H9 (cell line): ENCODE measurements at regions not wholly inside any gene's neighbourhood (a gene's known extent, or its start where the extent isn't known, plus 50 kb on each side); places are given as distances from the start of the nearest gene placed in this dataset.

ENCODE experiments used
- DNase-seq: peaks from one replicate; pipeline ENCODE4 v3.0.0-alpha.2; 2017
- H2AFZ ChIP-seq: one replicate; pipeline ENCODE4 v1.6.1; 2013; ENCODE audit warnings: mild to moderate bottlenecking, low read length, control low read depth, moderate library complexity
- H2AK5ac ChIP-seq: 2 replicates; pipeline ENCODE4 v1.6.1; 2013; ENCODE audit warnings: low read length, control low read depth, mixed read lengths; ENCODE audit not compliant: insufficient read length
- H2BK120ac ChIP-seq: one replicate; pipeline ENCODE4 v1.6.1; 2013; ENCODE audit warnings: low read depth, mild to moderate bottlenecking, low read length, control low read depth, inconsistent platforms; ENCODE audit not compliant: poor library complexity, severe bottlenecking
- H2BK12ac ChIP-seq: 2 replicates; pipeline ENCODE4 v1.6.1; 2013; ENCODE audit warnings: low read length, control low read depth, mixed read lengths, low read depth; ENCODE audit not compliant: insufficient read length
- H2BK15ac ChIP-seq: 2 replicates; pipeline ENCODE4 v1.6.1; 2013; ENCODE audit warnings: low read depth, low read length, control low read depth
- H2BK20ac ChIP-seq: one replicate; pipeline ENCODE4 v1.6.1; 2013; ENCODE audit warnings: low read depth, mild to moderate bottlenecking, low read length, control low read depth, inconsistent platforms; ENCODE audit not compliant: poor library complexity, severe bottlenecking
- H2BK5ac ChIP-seq: 2 replicates; pipeline ENCODE4 v1.6.1; 2013; ENCODE audit warnings: low read length, control low read depth, mixed read lengths; ENCODE audit not compliant: insufficient read length
- H3K14ac ChIP-seq: 2 replicates; pipeline ENCODE4 v1.6.1; 2013; ENCODE audit warnings: low read length, control low read depth; ENCODE audit not compliant: insufficient read depth
- H3K18ac ChIP-seq: 2 replicates; pipeline ENCODE4 v1.6.1; 2013; ENCODE audit warnings: low read depth, mild to moderate bottlenecking, mixed read lengths, low read length, control low read depth; ENCODE audit not compliant: insufficient read length
- H3K23ac ChIP-seq: 2 replicates; pipeline ENCODE4 v1.6.1; 2013; ENCODE audit warnings: low read length, control low read depth, mixed read lengths, low read depth; ENCODE audit not compliant: insufficient read length
- H3K23me2 ChIP-seq: 2 replicates; pipeline ENCODE4 v1.6.1; 2013; ENCODE audit warnings: low read depth, mild to moderate bottlenecking, mixed read lengths, low read length, control low read depth; ENCODE audit not compliant: insufficient read length, poor library complexity, severe bottlenecking
- H3K27ac ChIP-seq: 2 replicates; pipeline ENCODE4 v1.5.1; 2013; ENCODE audit warnings: low read length, control low read depth, mixed read lengths, low read depth; ENCODE audit not compliant: insufficient read length
- H3K27me3 ChIP-seq: 2 replicates; pipeline ENCODE4 v1.6.1; 2013; ENCODE audit warnings: low read length, control low read depth, inconsistent platforms; ENCODE audit not compliant: insufficient read depth
- H3K4ac ChIP-seq: 2 replicates; pipeline ENCODE4 v1.6.1; 2013; ENCODE audit warnings: low read depth, mild to moderate bottlenecking, control low read depth, inconsistent platforms, low read length, moderate library complexity
- H3K4me1 ChIP-seq: 2 replicates; pipeline ENCODE4 v1.6.1; 2013; ENCODE audit warnings: low read length, control low read depth, inconsistent platforms; ENCODE audit not compliant: insufficient read depth
- H3K4me2 ChIP-seq: 2 replicates; pipeline ENCODE4 v1.6.1; 2013; ENCODE audit warnings: low read length, control low read depth, mixed read lengths; ENCODE audit not compliant: insufficient read length, insufficient read depth
- H3K56ac ChIP-seq: 2 replicates; pipeline ENCODE4 v1.6.1; 2013; ENCODE audit warnings: low read depth, mild to moderate bottlenecking, mixed read lengths, low read length, control low read depth; ENCODE audit not compliant: insufficient read length
- H3K79me1 ChIP-seq: 2 replicates; pipeline ENCODE4 v1.6.1; 2013; ENCODE audit warnings: low read depth, mild to moderate bottlenecking, moderate library complexity, low read length, control low read depth, inconsistent platforms; ENCODE audit not compliant: insufficient read depth, poor library complexity, severe bottlenecking
- H3K79me2 ChIP-seq: 2 replicates; pipeline ENCODE4 v1.6.1; 2013; ENCODE audit warnings: low read length, control low read depth, inconsistent platforms; ENCODE audit not compliant: insufficient read depth
- H3K9ac ChIP-seq: 2 replicates; pipeline ENCODE4 v1.6.1; 2013; ENCODE audit warnings: low read length, control low read depth, mixed read lengths; ENCODE audit not compliant: insufficient read length; ENCODE audit errors: extremely low read depth
- H3K9me3 ChIP-seq: one replicate; pipeline ENCODE4 v1.6.1; 2013; ENCODE audit warnings: low read depth, low read length, inconsistent platforms; ENCODE audit not compliant: control insufficient read depth
- H3T11ph ChIP-seq: one replicate; pipeline ENCODE4 v1.6.1; 2013; ENCODE audit warnings: mild to moderate bottlenecking, low read length, control low read depth, inconsistent platforms
- H4K20me1 ChIP-seq: one replicate; pipeline ENCODE4 v1.6.1; 2013; ENCODE audit not compliant: control insufficient read depth, insufficient read length, insufficient read depth
- H4K5ac ChIP-seq: 2 replicates; pipeline ENCODE4 v1.6.1; 2013; ENCODE audit warnings: low read depth, mild to moderate bottlenecking, mixed read lengths, low read length, control low read depth; ENCODE audit not compliant: insufficient read length
- H4K8ac ChIP-seq: replicated peaks from 2 replicates; pipeline ENCODE4 v1.6.1; 2013; ENCODE audit warnings: low read length, control low read depth, mixed read lengths, low read depth; ENCODE audit not compliant: insufficient read length
- H4K91ac ChIP-seq: 2 replicates; pipeline ENCODE4 v1.6.1; 2013; ENCODE audit warnings: low read depth, mild to moderate bottlenecking, moderate library complexity, mixed read lengths, low read length, control low read depth; ENCODE audit not compliant: insufficient read length
- H3K27ac Mint-ChIP-seq, 3 experiments: 2 replicates in 2 of 3; 3 replicates in 1 of 3; pipeline ENCODE4 v1.8.0; 2020 to 2021; ENCODE audit warnings: mixed read lengths in 3 of 3, mild to moderate bottlenecking in 1 of 3, moderate library complexity in 1 of 3
- H3K27me3 Mint-ChIP-seq: 2 replicates; pipeline ENCODE4 v1.8.0; 2021; ENCODE audit warnings: low read depth, mild to moderate bottlenecking, moderate library complexity, mixed read lengths
- H3K36me3 Mint-ChIP-seq, 3 experiments: 2 replicates in 2 of 3; 3 replicates in 1 of 3; pipeline ENCODE4 v1.8.0; 2020 to 2021; ENCODE audit warnings: low read depth in 3 of 3, mixed read lengths in 3 of 3; ENCODE audit not compliant: insufficient read depth in 1 of 3
- H3K4me1 Mint-ChIP-seq, 2 experiments: 2 replicates each; pipeline ENCODE4 v1.8.0; 2020; ENCODE audit warnings: mixed read lengths in 2 of 2
- H3K4me3 Mint-ChIP-seq, 2 experiments: 2 replicates in 1 of 2; 3 replicates in 1 of 2; pipeline ENCODE4 v1.8.0; 2020 to 2021; ENCODE audit warnings: mild to moderate bottlenecking in 2 of 2, mixed read lengths in 2 of 2, moderate library complexity in 1 of 2
- H3K9me3 Mint-ChIP-seq, 2 experiments: 2 replicates in 1 of 2; 3 replicates in 1 of 2; pipeline ENCODE4 v1.8.0; 2020; ENCODE audit warnings: mild to moderate bottlenecking in 2 of 2, mixed read lengths in 2 of 2, moderate library complexity in 1 of 2
- WGBS: extraction: QIAGEN DNeasy Blood & Tissue Kit; methylation state at CpG from one replicate; pipeline ENCODE4 v1.1.7; 2013; ENCODE audit warnings: missing lambda C conversion rate, low lambda C conversion rate, mixed read lengths; ENCODE audit not compliant: insufficient read length; ENCODE audit errors: extremely low coverage; 5-methylcytosine and 5-hydroxymethylcytosine counted together
- TF ChIP-seq, protein P1 (sequence below): fragments of 200-600 bp; sonication (generic); conservative IDR thresholded peaks from 3 replicates; pipeline ENCODE4 v1.8.0; 2021; ENCODE audit warnings: antibody characterized with exemption, mild to moderate bottlenecking

GRCh38 chr3:55161231-55161630 is 233.4 kb upstream of the LRTM1 start:
- Histone ChIP-seq H3K9me3 (no peaks in the 10 kb centered on the region), H3K23ac (no peak overlapping the region), H3K56ac (no peak overlapping the region), H3K79me2 (no peaks in the 10 kb centered on the region; the same call in 1 of the 2 replicates), H4K91ac (no peak overlapping the region), H2BK20ac (no peak overlapping the region), H2AK5ac (no peak overlapping the region), H4K8ac (no peak overlapping the region), H3K14ac (no peak overlapping the region), H2AFZ (no peak overlapping the region), H2BK5ac (no peak overlapping the region), H3K27me3 (no peaks in the 10 kb centered on the region), H2BK15ac (no peak overlapping the region), H2BK120ac (no peak overlapping the region), H3K4me1 (no peaks in the 10 kb centered on the region), H3K18ac (no peak overlapping the region), H2BK12ac (no peak overlapping the region), H3K4me2 (no peak overlapping the region), H4K5ac (no peak overlapping the region), H3K79me1 (no peaks in the 10 kb centered on the region), H3T11ph (no peak overlapping the region), H3K27ac (no peak overlapping the region), H3K4ac (no peak overlapping the region), H3K23me2 (no peaks in the 10 kb centered on the region), H4K20me1 (no peaks in the 10 kb centered on the region), H3K9ac (no peak overlapping the region)
- Mint-ChIP-seq H3K36me3 (no peaks in the 10 kb centered on the region), H3K27me3 (peaks cover 1% of the 10 kb centered on the region; the same call in 1 of the 2 replicates), H3K27ac (no peak overlapping the region), H3K9me3 (no peaks in the 10 kb centered on the region; a peak in 1 of 5 replicates), H3K4me3 (no peak overlapping the region), H3K4me1 (peaks cover 9 to 12% of the 10 kb centered on the region in 2 experiments)
- TF ChIP-seq, protein P1, sequence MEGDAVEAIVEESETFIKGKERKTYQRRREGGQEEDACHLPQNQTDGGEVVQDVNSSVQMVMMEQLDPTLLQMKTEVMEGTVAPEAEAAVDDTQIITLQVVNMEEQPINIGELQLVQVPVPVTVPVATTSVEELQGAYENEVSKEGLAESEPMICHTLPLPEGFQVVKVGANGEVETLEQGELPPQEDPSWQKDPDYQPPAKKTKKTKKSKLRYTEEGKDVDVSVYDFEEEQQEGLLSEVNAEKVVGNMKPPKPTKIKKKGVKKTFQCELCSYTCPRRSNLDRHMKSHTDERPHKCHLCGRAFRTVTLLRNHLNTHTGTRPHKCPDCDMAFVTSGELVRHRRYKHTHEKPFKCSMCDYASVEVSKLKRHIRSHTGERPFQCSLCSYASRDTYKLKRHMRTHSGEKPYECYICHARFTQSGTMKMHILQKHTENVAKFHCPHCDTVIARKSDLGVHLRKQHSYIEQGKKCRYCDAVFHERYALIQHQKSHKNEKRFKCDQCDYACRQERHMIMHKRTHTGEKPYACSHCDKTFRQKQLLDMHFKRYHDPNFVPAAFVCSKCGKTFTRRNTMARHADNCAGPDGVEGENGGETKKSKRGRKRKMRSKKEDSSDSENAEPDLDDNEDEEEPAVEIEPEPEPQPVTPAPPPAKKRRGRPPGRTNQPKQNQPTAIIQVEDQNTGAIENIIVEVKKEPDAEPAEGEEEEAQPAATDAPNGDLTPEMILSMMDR: no peak
- DNase-seq: no peak
- WGBS: no CpG with 5 or more reads among the region's 3 CpGs
